HG02970 (cell line): ENCODE measurements at regions not wholly inside any gene's neighbourhood (a gene's known extent, or its start where the extent isn't known, plus 50 kb on each side); places are given as distances from the start of the nearest gene placed in this dataset.

Experiments used
- ATAC-seq: cut with Tn5 transposase; IDR thresholded peaks from one replicate; pipeline ENCODE4 v1.9.1; 2021; ENCODE audit warnings: mild to moderate bottlenecking, moderate library complexity, moderate number of reproducible peaks; ENCODE audit not compliant: unreplicated experiment, low FRiP score

DNA sequence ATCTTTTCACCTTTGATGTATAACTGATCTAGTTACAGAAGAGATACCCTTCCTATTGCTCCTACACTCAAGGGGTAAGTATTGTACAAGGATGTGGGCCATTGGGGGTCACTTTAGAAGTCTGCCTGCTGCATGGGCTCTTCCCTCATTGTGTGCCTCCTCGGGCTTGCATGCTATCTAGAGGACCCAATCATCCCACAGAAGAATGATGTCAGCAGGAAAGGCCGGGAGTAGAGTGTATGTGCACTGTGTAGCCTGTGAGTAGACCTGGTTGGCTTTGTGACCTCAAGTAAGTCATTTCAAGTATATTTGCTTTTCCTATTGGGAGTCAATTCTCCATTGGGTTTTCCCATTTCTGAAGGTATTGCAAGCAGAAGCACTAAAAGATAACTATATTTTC is 129.5 kb upstream of the TRIB2 start:
- ATAC-seq: no peak

DNA sequence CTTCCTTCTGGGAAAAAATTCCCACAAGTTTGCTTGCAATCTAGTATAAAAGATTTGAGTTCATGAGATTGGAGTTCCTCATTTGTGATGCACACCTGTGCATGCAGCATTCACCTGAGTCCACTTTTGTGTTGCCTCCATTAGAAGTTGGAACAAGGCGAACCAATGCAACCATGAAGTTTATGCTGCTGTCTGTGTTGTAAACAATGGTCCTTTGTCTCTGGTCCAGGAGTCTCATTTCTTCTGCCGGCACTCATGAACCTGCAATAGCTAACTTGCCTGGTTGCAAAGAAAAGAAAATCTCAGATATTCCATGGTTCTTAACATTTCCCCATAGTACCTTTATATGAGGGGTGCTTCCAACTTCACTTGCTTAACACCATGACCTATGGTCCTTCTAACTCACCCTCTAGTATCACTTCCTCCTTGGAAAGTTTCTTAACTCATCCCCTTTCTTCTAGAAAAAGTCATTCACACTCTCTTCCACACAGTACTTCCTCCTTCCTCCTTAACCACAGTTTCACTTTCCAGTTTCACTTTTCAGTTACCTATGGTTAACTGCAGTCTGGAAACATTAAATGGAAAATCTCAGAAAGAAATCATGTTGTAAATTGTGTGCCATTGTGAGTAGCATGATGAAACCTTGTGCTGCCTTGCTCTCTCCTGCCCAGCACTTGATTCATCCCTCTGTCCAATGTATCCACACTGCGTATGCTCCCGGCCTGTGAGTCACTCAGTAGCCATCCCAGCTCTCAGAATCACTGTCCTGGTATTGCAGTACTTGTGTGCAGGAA is 128.8 kb upstream of the TRIB2 start:
- peak; percentile 70 for ATAC-seq

DNA sequence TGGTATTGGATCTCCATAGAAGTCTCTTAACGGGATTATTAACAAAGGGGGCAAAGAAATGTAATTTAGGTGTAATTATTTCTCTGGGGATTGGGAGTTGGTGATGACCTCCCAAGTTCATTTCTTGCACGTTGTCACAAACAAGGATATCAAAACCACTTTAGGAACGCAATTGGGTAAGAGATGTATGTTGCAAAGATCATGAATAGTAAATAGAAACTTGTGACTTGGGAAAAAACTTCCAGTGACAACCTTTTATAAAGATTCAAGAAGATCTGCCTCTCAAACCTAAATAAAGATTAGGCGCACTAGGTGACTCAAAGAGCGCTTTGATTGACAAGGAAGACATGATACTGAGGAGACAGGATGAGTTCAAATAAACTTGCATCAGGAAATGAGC is 127.8 kb upstream of the TRIB2 start:
- ATAC-seq: no peak

DNA sequence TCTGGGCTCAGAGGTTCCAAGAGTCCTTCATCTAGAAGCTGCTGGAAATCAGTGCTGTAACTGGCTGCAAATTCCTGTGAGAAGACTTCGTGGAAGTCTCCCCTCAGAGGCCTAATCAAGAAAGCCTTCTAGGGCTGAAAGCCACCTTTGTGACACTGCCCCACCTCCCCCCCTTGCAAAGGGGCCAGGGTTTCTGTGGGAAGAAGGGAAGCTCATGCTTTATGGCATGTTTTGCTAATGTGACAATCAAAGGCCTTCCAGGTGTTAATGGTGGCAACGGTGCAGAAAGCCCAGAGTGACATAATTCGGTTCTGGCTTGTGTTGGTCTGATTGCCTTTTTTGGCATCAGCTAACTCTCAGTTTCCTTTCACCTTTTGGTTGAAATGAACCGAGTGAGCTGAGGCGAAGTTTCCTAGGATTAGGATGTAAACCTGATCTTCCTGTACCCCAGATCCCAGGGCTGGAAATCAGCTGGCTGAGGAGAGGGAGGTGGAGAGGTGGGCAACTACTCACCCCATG is 126.9 kb upstream of the TRIB2 start:
- no peak for ATAC-seq

DNA sequence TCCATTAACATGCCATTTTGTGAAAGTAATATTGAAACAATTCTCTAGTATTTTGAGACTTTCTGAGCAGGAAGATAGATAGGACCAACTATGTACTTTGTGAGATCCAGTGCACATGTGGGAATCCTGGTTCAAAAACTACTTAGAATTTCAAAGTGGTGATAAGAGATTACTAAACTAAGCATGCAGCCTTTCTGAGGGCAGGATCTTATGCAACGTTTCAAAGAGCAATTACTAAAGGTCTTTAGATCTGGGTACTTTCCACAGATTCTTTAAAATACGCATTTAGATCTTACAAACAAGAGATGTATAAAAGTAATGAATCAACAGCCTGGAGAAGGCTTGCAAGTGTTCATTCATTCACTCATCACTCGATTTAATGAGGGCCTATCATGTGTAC is 124.4 kb upstream of the TRIB2 start:
- ATAC-seq: no peak

DNA sequence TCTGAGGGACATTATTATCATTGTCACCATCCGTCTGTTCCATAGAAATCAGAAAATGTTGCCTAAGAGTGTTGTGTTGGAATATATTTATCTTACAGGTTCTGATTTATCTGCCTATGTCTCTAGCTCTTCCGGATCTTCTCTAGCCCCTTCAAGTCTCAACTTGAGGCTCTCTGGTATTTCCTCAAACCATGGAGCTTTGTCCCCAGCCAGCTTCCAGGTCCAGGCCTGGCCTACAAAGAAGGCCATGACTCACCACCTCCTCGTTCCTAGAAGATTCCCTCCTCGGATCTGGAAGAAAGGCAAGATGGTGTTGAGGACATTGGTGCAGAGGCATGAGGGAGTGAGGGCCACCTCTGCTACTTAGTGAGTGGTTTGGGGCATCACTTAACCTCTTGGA is 122.1 kb upstream of the TRIB2 start:
- no peak for ATAC-seq

DNA sequence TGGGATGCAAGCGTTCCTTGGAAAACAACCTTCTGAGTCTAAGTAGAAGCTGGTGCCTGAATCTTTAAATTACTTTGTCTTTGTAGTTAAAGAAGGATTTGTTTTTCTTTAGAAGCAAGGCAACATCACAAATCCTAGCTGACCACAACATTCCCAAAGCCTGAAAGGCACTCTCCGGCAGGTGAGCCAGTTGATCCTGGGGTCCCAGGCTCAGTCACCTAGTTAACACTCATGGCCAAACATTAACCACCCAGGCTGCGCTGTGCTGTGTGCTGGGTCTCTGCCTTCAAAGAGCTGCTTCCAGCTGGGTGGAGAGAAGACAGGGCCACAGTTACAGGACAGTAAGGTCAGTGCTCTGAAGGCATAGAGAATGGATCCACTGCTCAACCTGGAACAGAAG is 120.0 kb upstream of the TRIB2 start:
- no peak for ATAC-seq

DNA sequence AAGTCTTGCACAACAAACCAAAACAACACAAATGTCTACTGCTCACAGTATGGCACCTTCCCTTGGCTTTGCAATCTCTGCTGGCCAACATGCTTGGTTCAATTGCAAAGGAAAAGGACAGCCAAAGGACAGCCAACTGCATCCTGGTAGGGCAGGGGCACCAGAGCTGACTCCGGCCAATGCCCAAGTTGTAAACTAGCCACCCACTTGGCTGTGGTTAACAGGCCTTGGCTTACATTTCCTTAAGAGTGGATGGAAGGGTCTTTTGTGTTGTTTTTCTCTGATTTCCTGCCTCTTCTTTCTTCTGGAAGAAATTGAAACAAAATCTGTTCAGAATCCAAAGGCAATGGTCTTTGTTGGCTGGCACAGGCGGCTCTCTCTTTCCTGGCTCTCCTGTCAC is 119.1 kb upstream of the TRIB2 start:
- no peak for ATAC-seq

DNA sequence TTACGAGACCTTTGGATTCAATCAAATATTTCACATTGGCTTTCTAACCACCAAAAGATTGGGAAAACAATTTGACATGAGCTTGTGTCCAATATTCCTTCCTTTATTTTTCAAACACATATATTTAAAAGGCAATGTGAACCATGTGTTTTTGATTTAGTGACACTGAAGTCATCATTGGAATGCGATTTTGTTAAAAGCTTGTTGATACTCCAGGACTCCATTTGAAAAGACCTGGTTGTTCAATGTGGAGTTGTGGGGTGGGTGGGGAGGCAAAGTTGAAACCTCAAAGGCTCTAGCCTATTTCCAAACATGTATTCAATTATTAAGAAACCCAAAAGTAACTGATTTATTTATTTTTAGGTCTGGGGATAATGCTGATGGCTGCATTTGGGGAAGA is 114.1 kb upstream of the TRIB2 start:
- no peak for ATAC-seq

DNA sequence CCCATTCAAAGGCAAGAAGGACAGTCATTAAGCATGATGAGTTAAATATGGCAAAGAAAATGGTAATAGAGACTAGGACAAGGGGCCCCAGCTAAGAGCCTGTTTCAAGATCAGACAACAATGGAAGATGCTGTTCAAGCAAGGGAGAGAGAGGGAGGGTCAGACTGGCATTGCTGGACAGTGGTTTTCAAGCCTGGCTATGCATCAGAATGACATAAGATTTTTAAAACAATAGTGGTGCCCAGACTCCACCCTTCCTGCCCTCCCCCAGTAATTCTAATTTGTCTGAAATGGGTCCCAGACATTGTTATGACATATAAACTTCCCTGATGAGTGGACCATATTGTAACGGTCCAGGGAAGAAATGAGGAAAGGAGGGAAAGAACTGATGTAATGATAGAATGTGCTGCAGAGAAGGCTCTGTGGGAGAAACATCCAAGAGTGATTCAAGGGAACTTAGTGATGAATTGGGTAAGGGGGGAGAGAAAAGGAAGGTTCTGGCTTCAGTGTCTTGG is 112.9 kb upstream of the TRIB2 start:
- ATAC-seq: no peak

DNA sequence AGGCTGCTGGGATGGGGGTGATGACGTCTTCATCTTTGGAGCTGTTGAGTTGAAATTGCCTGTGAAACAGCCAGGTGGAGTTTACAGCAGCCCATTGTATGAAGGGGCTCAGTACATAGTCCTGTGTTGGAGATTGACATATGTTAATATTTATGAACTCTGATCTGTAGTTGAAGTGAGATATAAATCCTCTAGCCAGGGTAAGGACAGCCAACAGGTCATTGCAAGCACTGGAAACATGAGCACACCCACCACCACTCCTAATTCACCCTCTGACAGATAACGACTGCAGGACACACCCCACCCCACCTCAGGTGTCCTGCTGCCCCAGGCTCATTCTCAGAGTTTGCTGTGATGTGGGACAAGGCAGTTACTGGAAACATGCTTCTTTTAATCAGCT is 112.4 kb upstream of the TRIB2 start:
- ATAC-seq: no peak

DNA sequence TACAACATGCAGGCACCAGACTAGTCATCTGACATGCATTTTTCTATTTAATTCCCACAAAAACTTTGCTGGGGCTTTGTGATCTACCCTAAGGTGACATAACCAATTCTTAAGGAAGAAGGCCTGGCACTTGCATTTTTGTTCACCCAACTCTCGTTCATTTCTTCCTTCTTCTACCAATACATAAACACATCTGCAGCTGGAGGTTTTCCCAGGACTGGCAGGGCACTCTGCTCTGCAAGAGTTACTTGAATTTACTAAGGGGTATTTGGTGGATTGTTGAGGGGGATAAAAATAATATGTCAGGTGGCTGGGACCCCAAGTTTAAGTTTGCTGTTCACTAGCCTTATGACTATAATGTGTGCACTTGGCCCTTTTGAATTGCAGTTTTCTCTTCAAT is 111.4 kb upstream of the TRIB2 start:
- ATAC-seq: no peak

DNA sequence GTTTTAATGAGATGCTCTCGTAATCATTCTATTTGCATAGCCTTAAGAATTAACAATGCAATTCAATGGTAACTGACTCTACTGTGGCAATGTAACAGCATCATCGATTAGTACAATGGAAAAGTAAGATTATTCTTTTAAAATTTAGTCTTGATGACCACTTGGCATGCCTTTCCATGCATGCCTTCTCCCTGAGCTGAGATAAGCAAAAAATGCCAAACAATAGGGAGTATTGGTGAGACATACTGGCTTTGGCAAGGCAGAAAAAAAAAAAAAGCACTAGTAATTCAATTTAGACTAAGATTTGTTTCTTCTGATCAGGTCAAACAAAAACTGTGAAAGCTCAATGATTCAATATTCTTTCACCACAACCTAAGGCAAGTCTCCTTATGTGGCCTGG is 110.8 kb upstream of the TRIB2 start:
- ATAC-seq: no peak

DNA sequence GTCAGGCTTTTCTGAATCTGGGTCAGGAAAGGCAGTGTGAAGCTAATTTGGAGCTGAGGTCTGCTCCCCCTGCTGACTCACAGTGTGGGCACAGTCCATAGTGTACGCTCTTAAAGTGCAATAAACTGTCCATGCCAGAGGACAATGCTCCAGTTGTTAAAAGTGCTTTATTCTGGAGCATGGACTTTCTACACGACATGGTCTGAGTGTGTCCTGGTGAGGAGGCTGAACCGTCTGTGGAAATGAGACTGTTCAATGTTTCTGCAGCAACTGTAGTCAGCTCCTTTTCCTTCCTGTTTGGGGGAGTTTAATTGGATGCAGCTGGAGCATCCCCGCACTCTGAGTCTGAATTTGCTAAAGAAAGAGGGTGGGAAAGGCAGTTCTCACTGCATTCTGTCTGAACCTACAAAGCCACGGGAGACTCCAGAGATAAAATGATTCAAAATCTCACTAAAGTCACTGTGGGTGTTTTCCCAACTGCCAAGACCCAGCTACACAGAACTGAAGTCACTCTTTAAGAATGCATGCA is 110.2 kb upstream of the TRIB2 start:
- no peak for ATAC-seq

DNA sequence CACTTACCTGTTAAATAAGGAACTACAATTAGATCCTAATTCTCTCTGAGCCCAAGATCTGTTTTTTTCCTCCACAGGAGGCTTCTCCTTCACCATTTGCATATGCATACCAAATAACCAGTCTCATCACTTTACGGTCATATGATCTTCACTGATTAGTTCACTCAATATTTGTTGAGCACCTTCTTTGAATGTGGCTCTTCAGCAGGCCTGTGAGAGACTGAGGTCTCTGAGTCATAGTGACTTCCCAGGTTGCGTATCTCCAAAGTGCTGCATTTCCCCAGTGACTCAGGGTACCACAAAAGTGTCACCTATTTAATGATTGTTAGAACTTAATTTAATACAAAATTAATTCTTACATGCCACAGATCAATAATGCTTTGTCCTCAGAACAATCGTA is 108.8 kb upstream of the TRIB2 start:
- no peak for ATAC-seq

DNA sequence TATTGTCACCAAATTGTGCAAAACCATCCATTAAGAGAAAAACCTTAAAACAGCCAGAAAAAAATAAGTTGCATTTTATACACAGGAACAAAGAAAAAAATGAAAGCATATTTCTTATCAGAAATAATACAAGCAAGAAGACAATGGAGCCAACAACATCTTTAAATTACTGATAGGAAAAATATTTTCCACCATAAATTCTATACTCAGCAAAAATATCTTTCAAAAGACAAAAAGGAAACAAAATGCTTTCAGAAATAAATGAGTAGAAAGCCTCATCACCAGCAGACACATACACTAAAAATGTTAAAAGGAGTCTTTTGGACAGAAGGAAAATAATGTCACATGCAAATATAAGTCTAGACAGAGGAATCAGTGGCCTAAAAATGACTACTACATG is 106.4 kb upstream of the TRIB2 start:
- ATAC-seq: no peak

DNA sequence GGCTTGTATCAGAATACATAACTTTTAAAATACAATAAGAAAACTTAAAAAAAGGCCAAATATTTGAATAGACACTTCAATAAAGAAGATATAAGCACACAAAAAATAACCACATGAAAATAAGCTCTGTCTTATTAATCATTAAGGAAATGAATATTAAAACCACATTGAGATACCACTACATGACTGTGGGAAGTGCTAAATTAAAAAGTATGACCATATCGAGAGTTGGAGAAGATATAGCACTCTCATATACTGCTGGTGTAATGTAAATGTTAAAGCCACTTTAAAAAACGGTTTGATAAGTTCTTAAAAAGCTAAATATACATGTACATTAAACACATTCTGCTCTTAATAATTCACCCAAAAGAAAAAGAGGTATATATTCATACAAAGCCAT is 104.6 kb upstream of the TRIB2 start:
- ATAC-seq: no peak

DNA sequence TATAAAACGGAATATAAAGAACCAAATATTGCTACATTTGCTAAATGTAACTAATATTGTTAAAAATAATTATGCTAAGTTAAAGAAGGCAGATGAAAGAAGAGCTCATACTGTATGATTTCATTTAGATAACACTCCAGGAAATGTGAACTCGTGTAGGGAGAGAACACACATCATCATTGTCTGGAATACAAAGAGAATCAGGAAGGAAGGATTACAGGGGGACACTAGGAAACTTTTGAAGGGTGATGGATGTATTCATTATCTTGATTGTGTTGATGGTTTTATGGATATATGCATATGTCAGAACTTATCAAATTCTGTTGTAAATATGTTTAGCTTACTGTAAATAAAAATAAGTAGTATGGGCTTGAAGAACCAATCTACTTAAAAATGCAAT is 104.1 kb upstream of the TRIB2 start:
- no peak for ATAC-seq

DNA sequence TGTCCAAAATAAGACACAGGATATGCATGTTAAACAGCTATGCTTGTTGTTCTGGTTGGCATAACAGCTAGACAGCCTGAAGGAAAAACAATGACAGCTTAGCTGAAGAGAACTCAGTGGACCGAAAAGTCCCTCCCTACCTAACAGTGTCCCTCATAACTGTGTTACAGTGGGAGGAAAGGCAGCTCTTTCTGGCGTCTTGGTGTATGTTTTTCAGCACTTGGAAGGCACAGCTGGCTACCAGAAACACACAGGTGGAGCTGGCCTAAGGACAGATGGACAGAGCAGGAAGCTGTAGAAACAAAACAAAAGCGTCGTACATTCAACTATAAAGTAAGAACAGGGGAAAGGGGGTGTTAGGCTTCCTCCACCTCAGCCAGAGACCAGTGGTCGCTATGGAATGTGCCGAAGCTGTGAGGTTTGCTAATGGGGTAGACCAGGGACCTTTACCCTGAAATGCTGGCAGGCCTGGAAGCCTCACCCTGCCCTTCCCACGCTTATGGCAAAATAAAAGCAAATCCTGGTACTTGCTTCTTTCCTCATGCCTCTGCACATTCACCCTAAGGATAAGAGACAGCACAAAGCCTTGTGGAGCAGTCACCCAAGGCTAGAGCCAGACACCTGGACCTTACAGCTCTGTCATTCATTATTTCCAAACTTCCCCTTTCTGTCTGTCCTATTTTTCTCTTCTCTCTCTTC is 103.5 kb upstream of the TRIB2 start:
- ATAC-seq: no peak

DNA sequence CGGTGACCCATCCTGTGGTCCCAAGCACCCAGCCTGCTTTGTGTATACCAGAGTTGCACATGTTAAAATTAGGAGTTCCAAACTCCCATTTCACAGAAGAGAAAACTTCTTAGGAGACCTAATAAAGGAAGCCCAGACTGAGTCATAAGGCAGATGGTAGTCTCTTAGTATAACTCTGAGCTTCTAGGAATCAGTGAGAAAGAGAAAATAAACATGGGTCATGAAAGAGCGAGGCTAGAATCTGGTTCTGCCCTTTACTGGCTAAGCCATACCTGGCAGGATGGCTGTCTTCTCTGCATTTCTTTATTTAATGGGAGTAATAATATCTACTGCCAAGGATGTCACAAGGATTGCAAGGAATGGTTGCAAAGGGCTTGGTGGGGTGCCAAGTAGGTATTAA is 101.2 kb upstream of the TRIB2 start:
- no peak for ATAC-seq

DNA sequence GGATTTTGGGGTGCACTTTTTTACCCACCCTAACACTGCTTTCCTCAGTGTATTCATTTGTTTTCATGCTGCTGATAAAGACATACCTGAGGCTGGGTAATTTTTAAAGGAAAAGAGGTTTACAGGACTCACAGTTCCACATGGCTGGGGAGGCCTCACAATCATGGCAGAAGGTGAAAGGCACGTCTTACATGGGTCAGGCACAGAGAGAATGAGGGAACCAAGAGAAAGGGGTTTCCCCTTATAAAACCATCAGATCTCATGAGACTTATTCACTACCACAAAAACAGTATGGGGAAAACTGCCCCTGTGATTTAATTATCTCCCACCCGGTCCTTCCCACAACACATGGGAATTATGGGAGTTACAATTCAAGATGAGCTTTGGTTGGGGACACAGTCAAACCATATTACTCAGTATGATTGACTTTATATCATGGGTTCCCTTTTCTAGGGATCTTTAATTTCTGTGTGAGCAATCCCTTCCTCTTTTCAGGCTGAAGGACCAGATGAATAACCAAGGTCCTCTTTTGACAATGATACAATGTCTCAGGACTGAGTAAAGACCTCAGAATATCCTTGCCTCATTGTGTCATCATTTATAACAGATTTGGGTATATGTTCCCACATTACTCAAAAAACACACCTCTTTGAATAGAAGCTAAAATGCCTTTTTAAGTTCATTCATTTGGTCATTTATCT is 100.1 kb upstream of the TRIB2 start:
- no peak for ATAC-seq
